Upper lobe of left lung (tissue), 6 donors: ENCODE measurements at regions not wholly inside any gene's neighbourhood (a gene's known extent, or its start where the extent isn't known, plus 50 kb on each side); places are given as distances from the start of the nearest gene placed in this dataset.

ENCODE experiments used
- ATAC-seq, 2 donors: fragments of 200-7000 bp; cut with Tn5 transposase; one replicate each; pipeline ENCODE4 v1.9.1; 2022; ENCODE audit warnings: mild to moderate bottlenecking in 2 of 2, moderate library complexity in 2 of 2; ENCODE audit not compliant: low FRiP score in 2 of 2
- DNase-seq, 2 donors: peaks; one replicate each; pipeline ENCODE4 v3.0.0-alpha.2; 2019 to 2020
- H3K27ac ChIP-seq, 4 donors: fragments of 200-600 bp; sonication (generic); one replicate each; pipeline ENCODE4 v1.5.1; 2016 to 2019
- H3K27me3 ChIP-seq, 4 donors: fragments of 200-600 bp; sonication (generic); one replicate each; pipeline ENCODE4 v1.5.1; 2017 to 2019
- H3K36me3 ChIP-seq, 4 donors: fragments of 200-600 bp; sonication (generic); one replicate each; pipeline ENCODE4 v1.5.1; 2016 to 2019
- H3K4me1 ChIP-seq, 4 donors: fragments of 200-600 bp; sonication (generic); one replicate each; pipeline ENCODE4 v1.5.1; 2018 to 2019
- H3K4me3 ChIP-seq, 4 donors: fragments of 200-600 bp; sonication (generic); one replicate each; pipeline ENCODE4 v1.5.1; 2017 to 2019; ENCODE audit warnings: mild to moderate bottlenecking in 2 of 4, moderate library complexity in 1 of 4
- H3K9me3 ChIP-seq, 4 donors: fragments of 200-600 bp; sonication (generic); one replicate each; pipeline ENCODE4 v1.5.1; 2018 to 2019
- CTCF ChIP-seq, 6 experiments: fragments of 450-650 bp in 4 of 6; fragments of 200-600 bp in 2 of 6; sonication (generic) in 2 of 6; IDR thresholded peaks; one replicate each; pipeline ENCODE4 v1.5.1; 2016 to 2019; ENCODE audit warnings: antibody characterized with exemption in 6 of 6
- EP300 ChIP-seq, 4 donors: sonication (generic); formaldehyde crosslinking; IDR thresholded peaks; one replicate each; pipeline ENCODE4 v1.5.1; 2017; ENCODE audit warnings: antibody characterized with exemption in 4 of 4, control low read depth in 2 of 4
- POLR2A ChIP-seq, 4 donors: fragments of 450-650 bp; IDR thresholded peaks; one replicate each; pipeline ENCODE4 v1.5.1; 2016 to 2017; ENCODE audit warnings: antibody characterized with exemption in 4 of 4, mild to moderate bottlenecking in 2 of 4
- POLR2AphosphoS5 ChIP-seq, 2 donors: sonication (generic); formaldehyde crosslinking; IDR thresholded peaks; one replicate each; pipeline ENCODE4 v1.5.1; 2017; ENCODE audit warnings: antibody characterized with exemption in 2 of 2
- WGBS, 2 donors: methylation state at CpG; one replicate each; pipeline ENCODE4 v1.1.5; 2017 to 2018; 5-methylcytosine and 5-hydroxymethylcytosine counted together
- donor health status: DM: no; HTN: no; CAD: no; lungs with moderate emphysema.
- donor health status: DM: no; HTN: yes; CAD: no; lungs with severe emphysema.

DNA sequence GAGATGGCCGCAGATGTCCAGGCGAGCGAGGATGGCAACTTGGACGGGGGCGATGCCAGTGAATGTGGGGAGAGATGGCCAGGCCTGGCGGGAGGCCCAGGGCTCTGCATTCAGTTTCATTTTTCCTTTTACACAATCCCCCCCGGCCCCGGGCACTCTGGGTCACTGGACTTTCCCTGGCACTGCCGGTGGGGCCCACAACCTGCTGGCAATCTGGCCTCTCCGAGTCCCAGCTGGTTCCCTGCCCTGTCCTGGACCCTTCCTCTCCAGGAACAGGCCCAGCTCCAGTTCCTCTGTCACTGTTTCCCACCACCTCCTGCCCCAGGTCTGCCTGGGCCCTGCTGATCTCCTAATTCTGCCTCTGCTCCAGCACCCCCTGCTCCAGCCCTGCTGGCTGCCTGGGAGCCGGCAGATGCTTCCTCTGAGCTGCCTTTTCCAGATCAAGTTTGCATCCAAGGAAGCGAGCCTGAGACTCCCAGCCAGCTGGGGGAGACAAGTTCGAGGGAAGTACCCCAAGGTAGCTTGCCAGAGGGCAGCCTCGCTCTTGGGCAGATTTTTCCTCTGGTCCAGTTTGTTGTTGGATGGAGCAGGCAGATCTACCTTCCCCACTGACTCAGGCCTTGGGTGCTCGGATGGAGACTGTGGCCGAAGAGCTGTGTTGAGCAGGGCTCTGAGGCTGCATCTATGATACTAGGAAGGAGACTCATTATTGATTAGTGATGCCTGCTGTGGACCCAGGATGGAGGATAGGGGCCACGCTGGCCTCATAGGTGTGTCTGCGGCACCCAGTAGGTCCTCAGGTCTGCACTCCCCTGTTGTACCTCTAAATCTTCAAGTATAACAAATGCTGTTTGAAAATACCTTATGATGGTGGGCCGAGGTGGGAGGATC is 83.2 kb downstream of the CEBPB start:
- H3K4me1 ChIP-seq, result peaks cover 48 to 74% (median 58%) of the 10 kb centered on the region in 4 donors
- no peak for ATAC-seq
- WGBS, 2 donors, result 59 to 68% methylated on average over 10 to 19 of the region's 19 CpGs
- H3K36me3 ChIP-seq, result no peaks in the 10 kb centered on the region
- no peak overlapping the region for H3K4me3 ChIP-seq
- no peaks in the 10 kb centered on the region for H3K9me3 ChIP-seq
- no peak for DNase-seq
- no peak for TF ChIP-seq EP300 (IDR thresholded peaks at IDR 0.05)
- TF ChIP-seq CTCF (IDR thresholded peaks at IDR 0.05), result no peak
- TF ChIP-seq POLR2AphosphoS5 (IDR thresholded peaks at IDR 0.05), result no peak
- no peak for TF ChIP-seq POLR2A (IDR thresholded peaks at IDR 0.05)
- H3K27me3 ChIP-seq, result no peaks in the 10 kb centered on the region
- H3K27ac ChIP-seq, result peak overlapping the region; percentile 76 to 89 (median 84)

- peak; percentile 76 to 83 for ATAC-seq
These were observed 84.2 kb downstream of the CEBPB start for GRCh38 chr20:50274570-50275430.

GRCh38 chr20:50276119-50277063 is 85.8 kb downstream of the CEBPB start:
- WGBS, 2 donors, result 75 to 83% methylated on average over 17 to 19 of the region's 19 CpGs
- no peaks in the 10 kb centered on the region for H3K36me3 ChIP-seq
- H3K27ac ChIP-seq, result peak overlapping the region; percentile 76 to 89 (median 84)
- ATAC-seq (peak; percentile 7 to 10), DNase-seq (peak in 1 of 2 donors; percentile 76)
- H3K9me3 ChIP-seq, result no peaks in the 10 kb centered on the region
- peaks cover 49 to 65% (median 56%) of the 10 kb centered on the region in 4 donors for H3K4me1 ChIP-seq
- H3K27me3 ChIP-seq, result no peaks in the 10 kb centered on the region
- peak overlapping the region in 1 of 4 donors; percentile 19 for H3K4me3 ChIP-seq
- TF ChIP-seq POLR2AphosphoS5 (IDR thresholded peaks at IDR 0.05) (peak; percentile 72 to 89), CTCF (IDR thresholded peaks at IDR 0.05) (peak in 1 of 6 experiments; percentile 5), EP300 (IDR thresholded peaks at IDR 0.05) (peak in 1 of 4 donors; percentile 30), POLR2A (IDR thresholded peaks at IDR 0.05) (peak in 1 of 4 donors; percentile 77)

More at GRCh38 chr20:50274570-50275430, 84.2 kb downstream of the CEBPB start:
- no peaks in the 10 kb centered on the region for H3K9me3 ChIP-seq
- H3K4me3 ChIP-seq, result no peak overlapping the region
- no peak for TF ChIP-seq CTCF (IDR thresholded peaks at IDR 0.05)
- TF ChIP-seq POLR2AphosphoS5 (IDR thresholded peaks at IDR 0.05), result peak; percentile 82 to 95
- peak in 1 of 4 donors; percentile 73 for TF ChIP-seq POLR2A (IDR thresholded peaks at IDR 0.05)
- TF ChIP-seq EP300 (IDR thresholded peaks at IDR 0.05), result peak; percentile 19 to 87 (median 79)
- no peaks in the 10 kb centered on the region for H3K36me3 ChIP-seq
- DNase-seq, result peak; percentile 91
- peak overlapping the region; percentile 76 to 89 (median 84) for H3K27ac ChIP-seq
- WGBS, 2 donors, result 55 to 68% methylated on average over 17 to 21 of the region's 21 CpGs
- H3K27me3 ChIP-seq, result no peaks in the 10 kb centered on the region
- H3K4me1 ChIP-seq, result peaks cover 57 to 77% (median 66%) of the 10 kb centered on the region in 4 donors

- 80 to 85% methylated on average over 5 of the region's 5 CpGs for WGBS, 2 donors
- ATAC-seq (no peak), DNase-seq (peak in 1 of 2 donors; percentile 20)
- no peaks in the 10 kb centered on the region for H3K27me3 ChIP-seq
- H3K27ac ChIP-seq, result peak overlapping the region; percentile 69 to 89 (median 76)
- no peaks in the 10 kb centered on the region for H3K9me3 ChIP-seq
- H3K4me1 ChIP-seq, result peaks cover 49 to 63% (median 55%) of the 10 kb centered on the region in 4 donors
- peak overlapping the region in 1 of 4 donors; percentile 19 for H3K4me3 ChIP-seq
- H3K36me3 ChIP-seq, result no peaks in the 10 kb centered on the region
- TF ChIP-seq EP300 (IDR thresholded peaks at IDR 0.05) (no peak), POLR2A (IDR thresholded peaks at IDR 0.05) (no peak), POLR2AphosphoS5 (IDR thresholded peaks at IDR 0.05) (no peak), CTCF (IDR thresholded peaks at IDR 0.05) (no peak)
These were observed 86.4 kb downstream of the CEBPB start for GRCh38 chr20:50277064-50277415.
